ENCODE measurements at regions not wholly inside any gene's neighbourhood (a gene's known extent, or its start where the extent isn't known, plus 50 kb on each side); places are given as distances from the start of the nearest gene placed in this dataset.

- no peak for TF ChIP-seq CTCF (IDR thresholded peaks at IDR 0.05; ENCODE audit: low read depth, low read length, missing control alignments)
- no peak for DNase-seq (ENCODE audit: low read depth)
- H3K4me3 ChIP-seq (ENCODE audit: low read depth, low read length): no peak overlapping the region
- in situ Hi-C loops (cut with HindIII; ENCODE audit: low sequenced_read_pairs): no loop called here
These were observed 200.6 kb upstream of the POU2AF2 start for GRCh38 chr11:111044751-111045406.

DNA sequence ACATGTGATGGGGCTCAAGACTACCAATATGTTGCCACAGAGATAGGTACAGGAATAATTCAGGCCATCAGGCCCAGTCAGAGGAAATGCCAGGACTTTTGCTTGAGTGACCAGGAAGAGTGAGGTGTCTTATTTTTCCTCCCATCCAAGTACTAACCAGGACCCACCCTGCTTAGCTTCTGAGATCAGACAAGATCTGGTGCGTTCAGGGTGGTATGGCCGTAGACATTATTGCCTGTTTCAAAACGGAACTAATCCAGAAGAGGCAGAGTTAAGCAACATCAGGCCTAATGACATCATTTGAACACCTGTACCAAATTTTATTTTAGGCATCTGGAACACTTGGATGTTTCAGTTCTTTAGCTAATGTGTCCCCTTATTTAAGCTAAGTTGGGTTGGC, 205.5 kb upstream of the POU2AF2 start:
- no peak for DNase-seq (ENCODE audit: low read depth)
- H3K4me3 ChIP-seq (ENCODE audit: low read depth, low read length): no peak overlapping the region
- no peak for TF ChIP-seq CTCF (IDR thresholded peaks at IDR 0.05; ENCODE audit: low read depth, low read length, missing control alignments)
- in situ Hi-C loops (cut with HindIII; ENCODE audit: low sequenced_read_pairs): no loop called here

DNA sequence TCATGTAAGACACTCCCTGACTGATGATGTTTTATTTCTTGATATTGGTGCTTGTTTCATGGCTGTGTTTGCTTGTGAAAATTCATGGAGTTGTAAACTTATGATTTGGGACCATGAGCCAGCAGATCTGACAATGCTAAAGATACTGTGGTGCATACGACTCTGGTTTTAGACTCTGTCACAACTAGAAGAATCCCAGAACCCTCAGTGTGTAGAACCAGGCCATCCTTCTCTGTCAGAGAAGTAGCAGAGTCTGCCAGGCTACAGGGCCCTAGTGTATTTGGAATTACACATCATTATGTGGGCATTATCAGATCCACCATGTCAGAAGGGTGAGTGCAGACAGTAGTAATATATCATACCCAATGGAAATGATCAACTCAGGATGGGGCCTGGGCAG, 209.8 kb upstream of the POU2AF2 start:
- no peak for DNase-seq (ENCODE audit: low read depth)
- H3K4me3 ChIP-seq (ENCODE audit: low read depth, low read length): no peak overlapping the region
- in situ Hi-C loops (cut with HindIII; ENCODE audit: low sequenced_read_pairs): no loop called here
- TF ChIP-seq CTCF (IDR thresholded peaks at IDR 0.05; ENCODE audit: low read depth, low read length, missing control alignments): no peak

- no peak for DNase-seq (ENCODE audit: low read depth)
- in situ Hi-C loops (cut with HindIII; ENCODE audit: low sequenced_read_pairs): no loop called here
- no peak overlapping the region for H3K4me3 ChIP-seq (ENCODE audit: low read depth, low read length)
- no peak for TF ChIP-seq CTCF (IDR thresholded peaks at IDR 0.05; ENCODE audit: low read depth, low read length, missing control alignments)
These were observed 219.3 kb upstream of the POU2AF2 start for GRCh38 chr11:111026241-111026640.

- in situ Hi-C loops (cut with HindIII; ENCODE audit: low sequenced_read_pairs): no loop called here
- H3K4me3 ChIP-seq (ENCODE audit: low read depth, low read length): no peak overlapping the region
- no peak for TF ChIP-seq CTCF (IDR thresholded peaks at IDR 0.05; ENCODE audit: low read depth, low read length, missing control alignments)
- no peak for DNase-seq (ENCODE audit: low read depth)
These were observed 224.4 kb upstream of the POU2AF2 start for GRCh38 chr11:111021131-111021530.

DNA sequence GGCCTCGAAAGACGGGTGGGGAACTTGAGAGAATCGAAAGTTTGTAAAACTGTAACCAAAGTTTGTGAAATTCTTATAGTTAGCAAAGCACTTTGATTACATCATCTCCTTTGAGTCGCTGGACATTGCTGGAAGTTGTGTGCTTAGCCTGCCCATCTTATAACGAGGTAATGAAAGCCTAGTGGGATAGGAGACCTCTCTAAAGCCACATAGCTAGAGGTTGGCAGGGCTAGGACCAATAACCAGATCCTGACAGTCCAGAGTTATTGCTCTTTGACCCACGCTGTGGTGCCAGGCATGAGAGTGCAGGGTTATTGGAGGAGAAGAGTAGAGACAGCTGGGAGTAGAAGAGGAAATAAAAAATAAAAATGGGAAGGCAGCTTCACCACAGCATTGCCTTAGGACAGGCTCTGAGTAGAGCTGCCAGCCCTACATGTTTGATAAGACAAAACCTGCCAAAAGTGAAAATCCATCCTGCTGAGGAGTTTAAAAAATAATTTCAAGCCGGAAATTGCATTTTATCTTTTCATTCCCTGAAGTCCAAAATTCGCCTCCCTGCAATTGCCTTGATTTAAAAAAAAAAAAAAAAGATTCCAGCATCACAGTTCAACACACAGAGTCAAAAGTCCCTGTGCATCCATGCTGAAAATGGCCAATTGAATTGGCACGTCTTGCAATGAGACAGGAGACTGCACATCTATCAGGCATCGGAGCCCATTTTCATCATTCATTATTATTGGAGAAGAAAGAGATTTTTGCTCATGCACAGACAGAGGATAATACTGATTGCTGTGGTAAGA, 225.5 kb upstream of the POU2AF2 start:
- in situ Hi-C loops (cut with HindIII; ENCODE audit: low sequenced_read_pairs): no loop called here
- TF ChIP-seq CTCF (IDR thresholded peaks at IDR 0.05; ENCODE audit: low read depth, low read length, missing control alignments): no peak
- no peak overlapping the region for H3K4me3 ChIP-seq (ENCODE audit: low read depth, low read length)
- DNase-seq (ENCODE audit: low read depth): no peak
